HEK293 (cell line): ENCODE measurements at regions not wholly inside any gene's neighbourhood (a gene's known extent, or its start where the extent isn't known, plus 50 kb on each side); places are given as distances from the start of the nearest gene placed in this dataset.

Source experiments
- BCL11A ChIP-seq: fragments of 450-650 bp; formaldehyde crosslinking; IDR thresholded peaks from 2 replicates; pipeline ENCODE4 v1.5.1; 2016; ENCODE audit warnings: low read depth, missing biosample characterization, missing genetic modification characterization
- CTCF ChIP-seq: fragments of 450-650 bp; formaldehyde crosslinking; IDR thresholded peaks from 2 replicates; pipeline ENCODE4 v1.5.1; 2016; ENCODE audit warnings: missing biosample characterization, missing genetic modification characterization
- GLIS2 ChIP-seq: fragments of 450-650 bp; formaldehyde crosslinking; IDR thresholded peaks from 2 replicates; pipeline ENCODE4 v1.5.1; 2016; ENCODE audit warnings: missing biosample characterization, missing genetic modification characterization
- HOXA7 ChIP-seq: sonication (generic); formaldehyde crosslinking; IDR thresholded peaks from 2 replicates; pipeline ENCODE4 v1.8.1; 2022; ENCODE audit warnings: missing genetic modification reagents, borderline replicate concordance
- OSR2 ChIP-seq: fragments of 450-650 bp; formaldehyde crosslinking; IDR thresholded peaks from 2 replicates; pipeline ENCODE4 v1.5.1; 2016; ENCODE audit warnings: missing biosample characterization, missing genetic modification characterization
- OVOL3 ChIP-seq: fragments of 450-650 bp; formaldehyde crosslinking; IDR thresholded peaks from 2 replicates; pipeline ENCODE4 v1.5.1; 2016; ENCODE audit warnings: missing biosample characterization, missing genetic modification characterization
- PATZ1 ChIP-seq: fragments of 450-650 bp; formaldehyde crosslinking; IDR thresholded peaks from 2 replicates; pipeline ENCODE4 v1.5.1; 2016; ENCODE audit warnings: missing biosample characterization, missing genetic modification characterization
- PRDM10 ChIP-seq: fragments of 450-650 bp; formaldehyde crosslinking; IDR thresholded peaks from 2 replicates; pipeline ENCODE4 v1.5.1; 2016; ENCODE audit warnings: missing biosample characterization, missing genetic modification characterization
- SCRT2 ChIP-seq: fragments of 450-650 bp; formaldehyde crosslinking; IDR thresholded peaks from 2 replicates; pipeline ENCODE4 v1.5.1; 2016; ENCODE audit warnings: missing biosample characterization, missing genetic modification characterization
- SP7 ChIP-seq: fragments of 450-650 bp; formaldehyde crosslinking; IDR thresholded peaks from 2 replicates; pipeline ENCODE4 v1.5.1; 2016; ENCODE audit warnings: missing biosample characterization, missing genetic modification characterization
- ZBTB17 ChIP-seq: fragments of 450-650 bp; formaldehyde crosslinking; IDR thresholded peaks from 2 replicates; pipeline ENCODE4 v1.5.1; 2016; ENCODE audit warnings: missing biosample characterization, missing genetic modification characterization
- ZNF112 ChIP-seq: fragments of 450-650 bp; formaldehyde crosslinking; IDR thresholded peaks from 2 replicates; pipeline ENCODE4 v1.5.0; 2017; ENCODE audit warnings: missing biosample characterization, missing genetic modification characterization
- ZNF132 ChIP-seq: fragments of 450-650 bp; formaldehyde crosslinking; IDR thresholded peaks from 2 replicates; pipeline ENCODE4 v1.5.1; 2017; ENCODE audit warnings: missing biosample characterization, missing genetic modification characterization, borderline replicate concordance
- ZNF138 ChIP-seq: fragments of 450-650 bp; formaldehyde crosslinking; IDR thresholded peaks from 2 replicates; pipeline ENCODE4 v1.5.1; 2016; ENCODE audit warnings: missing biosample characterization, missing genetic modification characterization, borderline replicate concordance
- ZNF211 ChIP-seq: fragments of 450-650 bp; formaldehyde crosslinking; IDR thresholded peaks from 2 replicates; pipeline ENCODE4 v1.5.1; 2016; ENCODE audit warnings: low read depth, missing biosample characterization, missing genetic modification characterization
- ZNF214 ChIP-seq: fragments of 450-650 bp; formaldehyde crosslinking; IDR thresholded peaks from 2 replicates; pipeline ENCODE4 v1.5.1; 2017; ENCODE audit warnings: missing biosample characterization, mild to moderate bottlenecking, missing genetic modification characterization, borderline replicate concordance
- ZNF248 ChIP-seq: fragments of 450-650 bp; formaldehyde crosslinking; IDR thresholded peaks from 2 replicates; pipeline ENCODE4 v1.5.1; 2017; ENCODE audit warnings: missing biosample characterization, missing genetic modification characterization
- ZNF26 ChIP-seq: fragments of 450-650 bp; formaldehyde crosslinking; IDR thresholded peaks from 2 replicates; pipeline ENCODE4 v1.5.1; 2016; ENCODE audit warnings: missing biosample characterization, missing genetic modification characterization
- ZNF274 ChIP-seq, 2 experiments: fragments of 200-500 bp in 1 of 2; fragments of 450-650 bp in 1 of 2; sonication (Bioruptor generic) in 1 of 2; formaldehyde crosslinking in 1 of 2; IDR thresholded peaks; 2 replicates each; pipeline versions ENCODE4 v1.5.1 to v1.6.1; 2014 to 2016; ENCODE audit warnings: borderline replicate concordance in 1 of 2, inconsistent platforms in 1 of 2, low read length in 1 of 2, missing biosample characterization in 1 of 2, missing genetic modification characterization in 1 of 2
- ZNF518A ChIP-seq: fragments of 450-650 bp; formaldehyde crosslinking; conservative IDR thresholded peaks from 2 replicates; pipeline ENCODE4 v1.5.1; 2016; ENCODE audit warnings: low read depth, missing biosample characterization, missing genetic modification characterization
- ZNF571 ChIP-seq: fragments of 450-650 bp; formaldehyde crosslinking; IDR thresholded peaks from 2 replicates; pipeline ENCODE4 v1.5.0; 2017; ENCODE audit warnings: missing biosample characterization, missing genetic modification characterization
- ZNF670 ChIP-seq: fragments of 450-650 bp; formaldehyde crosslinking; IDR thresholded peaks from 2 replicates; pipeline ENCODE4 v1.5.1; 2016; ENCODE audit warnings: missing biosample characterization, missing genetic modification characterization, low read depth
- ZNF692 ChIP-seq: fragments of 450-650 bp; formaldehyde crosslinking; IDR thresholded peaks from 2 replicates; pipeline ENCODE4 v1.5.1; 2016; ENCODE audit warnings: missing biosample characterization, missing genetic modification characterization

- TF ChIP-seq ZNF518A (no peak), ZNF138 (no peak), ZNF211 (no peak), ZNF112 (tag by site-specific recombination) (no peak), OSR2 (tag by site-specific recombination) (peak; percentile 95), HOXA7 (CRISPR knock-in tag) (no peak), OVOL3 (tag by site-specific recombination) (no peak), SP7 (tag by site-specific recombination) (peak; percentile 91), ZBTB17 (tag by site-specific recombination) (no peak), ZNF670 (no peak), ZNF571 (tag by site-specific recombination) (no peak), CTCF (tag by site-specific recombination) (no peak), GLIS2 (tag by site-specific recombination) (peak; percentile 60), ZNF692 (tag by site-specific recombination) (0 out of 2 replicates have a peak, but pooled peaks have one; percentile 13), ZNF274 (IDR thresholded peaks at IDR 0.05; ENCODE audit: low read length) (no peak), ZNF274 (tag by site-specific recombination; IDR thresholded peaks at IDR 0.05; ENCODE audit: borderline replicate concordance) (no peak), PRDM10 (tag by site-specific recombination) (no peak), ZNF248 (no peak), BCL11A (no peak), ZNF132 (tag by site-specific recombination) (no peak), ZNF214 (tag by site-specific recombination) (no peak), PATZ1 (tag by site-specific recombination) (peak; percentile 54), SCRT2 (tag by site-specific recombination) (no peak), ZNF26 (tag by site-specific recombination) (no peak)
These were observed 70.2 kb downstream of the FOXD2 start (continued) for GRCh38 chr1:47507881-47508701.
